ENCODE measurements at regions not wholly inside any gene's neighbourhood (a gene's known extent, or its start where the extent isn't known, plus 50 kb on each side); places are given as distances from the start of the nearest gene placed in this dataset.
"Not testable (repeated sequence)": the region's sequence is repeated elsewhere in the genome, so short reads cannot be mapped to it uniquely, and the experiment has no call there.

DNA sequence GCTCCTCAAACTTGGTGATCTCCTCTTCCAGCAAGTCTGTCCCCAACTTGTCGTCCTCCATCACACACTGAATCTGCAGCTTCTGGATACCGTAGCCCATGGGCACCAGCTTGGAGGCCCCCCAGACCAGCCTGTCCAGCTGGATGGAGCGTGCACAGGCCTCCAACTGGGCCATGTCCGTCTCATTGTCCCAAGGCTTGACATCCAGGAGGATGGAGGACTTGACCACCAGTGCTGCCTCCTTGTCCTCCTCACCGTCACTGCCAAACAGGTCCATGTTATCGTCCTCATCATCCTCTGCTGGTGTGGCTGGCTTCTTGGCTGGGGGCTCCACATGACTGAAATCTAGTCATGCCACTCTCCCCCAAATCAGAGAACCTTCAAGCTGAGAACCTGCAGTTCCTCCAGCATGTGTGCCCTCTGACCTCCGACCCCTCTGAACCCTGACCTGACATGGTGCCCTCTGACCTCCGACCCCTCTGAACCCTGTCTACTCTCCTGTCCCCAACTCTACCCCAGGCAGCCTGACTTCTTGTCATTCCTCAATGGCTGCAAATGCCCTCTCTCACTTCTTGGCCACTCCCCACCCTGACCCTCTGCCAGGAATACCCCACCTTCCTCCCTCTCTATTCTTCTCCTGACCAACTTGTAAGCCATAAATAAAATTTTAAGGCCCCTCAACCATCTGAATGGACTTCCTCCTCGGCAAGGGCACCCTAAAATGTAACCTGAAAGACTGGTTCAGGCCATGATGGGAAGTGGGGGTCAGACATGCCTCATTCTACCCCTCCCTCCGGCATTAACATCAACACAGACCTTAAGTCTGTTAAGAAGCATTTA is 275.7 kb upstream of the C1orf174 start:
- no peak for DNase-seq

DNA sequence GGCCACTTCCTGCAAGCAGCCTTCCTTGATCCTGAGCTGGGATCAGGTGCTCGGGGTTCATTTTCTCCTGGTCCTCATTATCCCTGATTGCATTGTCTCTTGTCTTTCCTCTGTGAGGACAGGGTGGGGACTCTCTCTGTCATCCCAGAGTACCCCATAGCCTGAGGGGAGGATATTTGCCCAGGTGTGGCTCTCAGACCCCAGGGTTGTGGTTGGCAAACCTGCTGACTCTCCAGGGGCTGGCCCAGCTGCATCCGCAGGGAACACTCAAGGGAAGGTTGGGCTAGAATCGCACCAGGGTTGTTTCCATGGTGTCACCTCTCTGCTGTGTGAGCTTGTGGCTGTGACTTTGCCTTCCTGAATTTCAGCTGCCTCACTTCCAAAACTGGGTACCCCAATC is 276.8 kb upstream of the C1orf174 start:
- no peak for DNase-seq

DNA sequence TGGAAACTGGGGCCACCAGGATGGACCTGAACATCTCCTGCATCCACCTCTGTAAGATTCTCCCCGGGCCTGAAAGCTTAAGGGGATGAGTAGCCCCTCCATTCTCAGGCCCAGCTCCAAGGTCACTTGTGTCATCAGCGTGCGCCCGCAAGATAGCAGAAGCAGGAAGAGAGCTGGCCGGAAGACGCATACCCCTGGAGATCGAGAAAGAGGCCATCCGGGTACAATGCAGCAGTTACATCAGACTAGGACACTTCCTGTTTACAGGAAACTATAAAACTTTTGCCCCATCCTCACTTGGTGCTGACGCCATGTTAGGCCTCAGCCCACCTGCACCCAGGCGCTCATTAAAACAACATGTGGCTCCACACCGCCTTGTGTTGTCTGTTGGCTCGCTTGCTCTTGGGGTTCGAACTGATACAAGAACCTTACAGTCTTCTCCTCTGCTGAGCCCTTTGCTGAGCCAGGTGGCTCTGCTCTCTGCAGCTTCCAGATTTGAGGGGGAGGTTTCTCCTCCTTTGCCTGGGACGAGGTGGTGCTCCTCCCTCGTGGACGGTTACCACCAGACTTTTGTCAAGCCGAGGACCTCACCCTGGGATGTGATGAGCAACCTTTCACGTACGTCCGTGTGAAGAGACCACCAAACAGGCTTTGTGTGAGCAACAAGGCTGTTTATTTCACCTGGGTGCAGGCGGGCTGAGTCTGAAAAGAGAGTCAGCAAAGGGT is 277.5 kb upstream of the C1orf174 start:
- DNase-seq: no peak

DNA sequence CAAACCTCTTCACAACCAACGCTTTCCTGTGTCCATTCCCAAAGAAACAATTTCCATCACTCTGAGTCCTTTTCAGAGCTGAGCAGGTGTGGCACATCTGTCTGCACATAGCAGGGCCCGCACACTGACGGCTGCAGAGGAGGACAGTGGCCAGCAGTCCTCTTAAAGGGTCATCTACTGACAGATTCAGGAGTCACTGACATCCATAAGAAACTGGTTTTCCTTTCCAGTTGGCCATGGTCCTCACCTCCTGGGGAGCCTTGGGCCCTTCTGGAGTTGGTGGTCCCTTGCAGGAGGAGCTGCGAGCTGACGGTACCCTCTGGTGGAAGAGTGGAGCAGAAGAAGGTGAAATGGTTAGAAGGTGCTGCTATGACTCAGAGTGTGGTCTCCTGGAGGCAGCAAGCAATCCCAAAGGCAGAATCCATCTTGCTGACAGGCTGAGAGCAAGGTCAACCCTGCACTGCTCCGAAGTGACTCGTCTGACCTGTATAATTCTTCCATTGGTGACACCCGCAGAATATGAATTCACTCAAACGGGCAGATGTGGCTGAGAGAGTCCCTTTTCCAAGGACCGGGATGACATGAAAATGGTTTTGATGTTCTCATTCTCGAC is 278.5 kb upstream of the C1orf174 start:
- no peak for DNase-seq

DNA sequence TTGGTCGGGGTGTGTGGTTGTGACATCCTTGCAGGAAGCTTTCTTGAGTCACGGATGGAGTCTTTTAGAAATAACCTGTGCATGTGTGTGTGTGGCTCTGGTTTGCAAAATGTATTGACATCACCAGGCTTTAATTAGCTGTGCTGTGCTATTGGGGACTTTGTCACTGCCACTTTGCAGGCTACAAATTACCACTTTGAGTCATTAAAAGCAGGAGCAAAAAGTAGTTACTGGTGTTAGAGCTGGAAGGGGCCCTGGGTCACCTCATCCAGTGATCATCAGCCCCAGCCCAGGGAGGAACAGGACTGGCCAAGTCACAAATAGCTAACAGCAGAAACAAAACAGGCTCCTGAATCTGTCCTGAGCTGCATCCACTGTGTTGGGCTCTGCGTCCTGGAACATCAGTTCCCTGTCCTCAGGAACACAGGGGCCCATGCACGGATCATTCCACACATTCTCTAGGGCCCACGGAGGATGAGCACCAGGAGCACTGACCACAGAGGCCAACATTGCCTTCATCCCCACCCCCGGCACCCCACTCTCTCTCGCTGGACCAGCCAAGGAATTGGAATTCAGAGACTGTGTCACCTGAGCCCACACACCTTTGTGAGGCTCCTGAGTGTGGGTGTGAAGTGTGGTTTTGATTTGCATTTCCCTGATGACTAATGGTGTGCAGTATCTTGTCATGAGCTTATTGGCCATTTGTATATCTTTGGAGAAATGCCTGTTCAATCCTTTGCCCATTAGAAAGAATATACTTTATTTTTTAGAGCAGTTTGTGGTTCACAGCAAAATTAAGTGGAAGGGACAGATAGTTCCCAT is 280.1 kb upstream of the C1orf174 start:
- no peak for DNase-seq

DNA sequence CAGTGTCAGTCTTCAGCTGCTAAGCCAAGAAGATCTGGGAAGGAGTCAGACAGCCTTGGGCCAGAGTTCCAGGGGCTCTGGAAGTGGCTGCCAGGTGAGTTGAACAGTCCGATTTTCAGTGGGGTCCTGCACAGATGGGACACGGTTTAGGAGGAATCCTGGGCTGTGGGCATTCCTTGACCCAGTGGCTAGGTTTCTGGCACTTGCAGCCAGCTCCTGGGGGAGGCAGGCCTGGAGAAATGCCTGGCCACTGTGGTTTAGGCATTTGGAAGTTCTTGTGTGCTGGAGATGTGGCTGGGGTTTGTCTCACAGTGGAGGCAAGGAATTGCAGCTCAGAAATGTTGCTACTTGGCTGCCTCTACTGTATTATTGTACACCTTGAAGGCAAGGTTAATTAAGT is 286.4 kb upstream of the C1orf174 start:
- DNase-seq: not testable (repeated sequence)

DNA sequence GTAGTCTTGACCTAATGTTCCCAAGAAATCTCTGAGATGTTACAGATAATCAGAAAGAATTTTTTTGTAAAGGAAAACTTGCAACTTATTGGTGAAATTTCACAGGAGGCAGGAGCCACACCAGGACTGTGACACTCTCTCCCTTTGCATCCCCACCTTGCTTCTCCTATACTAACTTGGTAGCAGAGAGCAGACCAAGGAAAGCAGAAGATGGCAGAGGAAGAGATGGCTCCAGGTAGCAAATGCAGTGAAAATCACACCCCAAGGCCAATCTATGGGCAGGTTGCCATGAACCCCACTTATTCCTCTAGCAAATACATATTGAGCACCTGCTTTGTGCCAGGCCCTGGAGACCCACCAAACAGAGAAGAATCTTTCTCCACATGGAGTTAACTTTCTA is 303.4 kb upstream of the C1orf174 start:
- DNase-seq: no peak

DNA sequence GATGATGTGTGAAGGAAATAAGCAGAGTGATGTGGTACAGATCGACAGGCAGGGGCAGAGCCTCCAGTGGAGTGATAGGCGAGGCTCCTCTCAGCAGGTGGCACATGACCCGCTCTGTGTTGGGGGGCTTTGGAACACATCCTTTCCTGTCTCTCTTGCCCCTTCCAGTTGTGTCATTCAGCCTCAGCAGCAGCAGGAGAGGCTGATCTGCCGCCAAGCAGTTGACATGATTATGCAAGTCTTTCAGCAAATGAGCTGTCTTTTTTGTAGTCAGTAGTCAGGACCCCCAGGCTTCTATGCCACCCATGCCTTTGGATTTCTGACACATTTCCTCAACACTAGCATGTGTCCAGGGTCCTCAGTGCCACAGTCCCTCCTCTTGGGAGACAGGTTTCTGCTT is 307.1 kb upstream of the C1orf174 start:
- DNase-seq: no peak

DNA sequence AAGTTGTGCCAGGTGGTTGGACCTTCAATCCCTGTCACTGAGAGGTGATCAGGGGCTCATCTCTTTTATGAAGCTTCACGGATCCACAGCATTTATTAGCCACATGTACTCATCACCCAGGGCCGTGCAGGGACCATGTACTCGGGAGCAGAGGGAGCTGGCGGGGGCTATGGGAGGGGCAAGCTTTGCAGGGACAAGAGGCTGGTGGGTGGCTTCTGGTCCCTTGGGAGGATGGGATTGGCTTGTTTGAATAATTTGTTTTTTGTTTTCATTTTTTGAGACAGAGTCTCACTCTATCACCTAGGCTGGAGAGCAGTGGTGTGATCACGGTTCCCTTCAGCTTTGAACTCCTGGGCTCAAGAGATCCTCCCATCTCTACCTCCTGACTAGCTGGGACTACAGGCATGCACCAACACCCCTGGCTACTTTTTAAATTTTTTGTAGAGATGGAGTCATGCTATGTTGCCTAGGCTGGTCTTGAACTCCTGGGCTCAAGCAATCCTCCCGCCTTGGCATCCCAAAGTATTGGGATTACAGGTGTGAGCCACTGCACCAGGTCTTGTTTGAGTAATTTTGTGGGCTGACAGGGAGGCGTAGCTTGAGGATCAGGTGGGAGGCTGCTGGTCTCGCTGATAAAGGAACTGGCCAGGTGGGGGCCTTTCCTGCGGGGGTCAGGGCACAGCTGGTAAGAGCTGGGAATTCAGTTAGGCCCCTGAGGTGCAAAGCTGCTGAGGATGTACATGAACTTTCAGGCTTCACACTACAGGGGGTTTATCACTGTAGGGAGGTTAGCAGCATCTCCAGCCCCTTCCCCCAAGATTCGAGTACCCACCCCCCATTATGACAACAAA is 308.0 kb upstream of the C1orf174 start:
- no peak for DNase-seq

DNA sequence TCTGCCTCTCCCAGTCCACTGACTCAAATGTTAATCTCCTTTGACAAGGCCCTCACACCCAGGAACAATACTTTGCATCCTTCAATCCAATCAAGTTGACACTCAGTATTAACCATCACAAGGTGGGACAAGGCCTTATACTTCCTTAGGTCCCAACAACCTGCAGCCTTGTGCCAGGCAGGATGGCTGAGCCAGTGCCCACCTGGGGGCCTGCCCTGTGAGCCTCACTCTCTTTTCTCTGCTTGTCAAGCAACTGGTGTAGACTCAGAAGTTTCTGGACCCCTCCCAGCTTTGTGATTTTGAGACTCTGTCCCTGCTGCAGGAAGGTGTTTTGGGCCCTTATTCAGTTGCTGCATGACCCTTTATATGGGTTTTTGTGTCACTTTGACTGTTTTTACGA is 310.0 kb upstream of the C1orf174 start:
- DNase-seq: no peak

DNA sequence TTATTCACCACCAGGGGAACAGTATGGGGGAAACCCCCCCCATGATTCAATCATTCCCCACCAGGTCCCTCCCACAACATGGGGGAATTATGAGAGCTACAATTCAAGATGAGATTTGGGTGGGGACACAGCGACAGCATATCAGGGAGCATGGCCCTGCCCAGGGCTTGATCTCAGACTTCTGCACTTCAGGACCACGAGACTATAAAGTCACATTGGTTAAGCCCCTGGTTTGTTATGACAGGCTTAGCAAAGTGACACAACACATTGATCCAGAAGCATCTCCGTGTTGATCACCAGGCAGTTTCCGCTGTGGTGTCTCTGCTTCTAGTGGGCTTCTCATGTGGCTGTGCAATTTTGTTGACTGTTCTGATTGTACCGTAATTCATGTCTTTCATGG is 312.7 kb upstream of the C1orf174 start:
- DNase-seq: no peak

DNA sequence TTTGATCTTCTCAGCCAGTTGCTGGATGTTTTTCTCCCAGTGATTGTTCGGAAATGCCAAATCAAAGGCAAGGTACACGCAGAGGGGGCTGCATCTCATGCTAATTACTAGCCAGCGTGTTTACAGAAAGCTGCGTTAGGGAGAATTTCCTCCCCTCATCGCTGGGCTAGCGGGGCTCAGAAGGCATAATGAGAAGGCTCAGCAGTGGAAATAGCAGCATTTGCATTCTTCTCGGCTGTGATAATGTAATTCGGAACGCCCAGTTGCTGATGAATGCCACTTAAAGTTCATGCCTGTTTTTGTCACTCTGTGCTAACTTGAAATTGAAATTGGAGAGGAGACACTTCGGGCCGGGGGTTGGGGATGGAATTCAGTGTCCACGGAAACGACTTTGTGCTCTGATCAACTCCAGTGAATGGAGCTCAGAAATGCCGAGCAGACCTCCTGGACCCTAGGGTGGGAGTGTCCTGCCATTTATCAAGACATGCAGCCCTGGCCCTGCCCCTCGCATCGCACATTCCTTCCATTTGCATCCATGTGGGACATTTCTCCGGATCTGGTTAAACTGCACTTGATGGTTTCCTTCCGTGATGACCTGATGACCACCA is 313.4 kb upstream of the C1orf174 start:
- DNase-seq: no peak

DNA sequence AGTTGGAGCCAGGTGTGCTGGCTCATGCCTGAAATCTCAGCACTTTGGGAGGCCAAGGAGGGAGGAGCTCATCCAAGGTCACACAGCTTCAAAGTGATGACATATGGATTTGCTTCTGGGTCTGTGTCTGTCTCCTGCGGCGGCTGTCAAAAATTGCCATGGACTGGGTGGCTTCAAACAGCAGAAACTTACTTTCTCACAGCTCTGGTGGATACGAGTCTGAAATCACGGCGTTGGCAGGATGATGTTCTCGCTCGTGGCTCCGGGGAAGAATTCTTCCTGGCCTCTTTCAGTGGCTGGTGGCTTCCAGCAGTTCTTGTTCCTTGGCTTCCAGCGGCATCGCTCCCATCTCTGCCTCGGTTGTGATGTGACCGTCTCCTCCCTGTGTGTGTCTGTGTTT is 314.8 kb upstream of the C1orf174 start:
- DNase-seq: no peak

DNA sequence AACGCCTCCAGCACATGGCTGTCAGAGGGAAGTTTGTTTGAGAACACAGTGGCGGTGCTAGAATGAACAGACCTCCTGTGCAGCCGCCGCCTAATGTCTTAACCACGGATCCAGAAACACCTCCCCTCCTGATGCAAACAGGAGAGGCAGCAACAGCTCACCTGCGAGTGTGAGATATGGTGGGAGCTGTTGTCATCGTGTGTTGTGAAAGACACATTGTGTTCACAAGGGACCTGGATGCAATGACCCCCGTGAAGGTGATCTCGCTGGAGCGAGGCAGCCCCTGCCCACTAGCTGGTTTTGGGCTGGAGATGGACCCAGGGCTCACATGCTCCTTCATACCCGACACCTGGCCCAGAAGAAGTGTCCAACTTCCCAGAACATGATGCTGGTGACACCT is 315.3 kb upstream of the C1orf174 start:
- DNase-seq: no peak

DNA sequence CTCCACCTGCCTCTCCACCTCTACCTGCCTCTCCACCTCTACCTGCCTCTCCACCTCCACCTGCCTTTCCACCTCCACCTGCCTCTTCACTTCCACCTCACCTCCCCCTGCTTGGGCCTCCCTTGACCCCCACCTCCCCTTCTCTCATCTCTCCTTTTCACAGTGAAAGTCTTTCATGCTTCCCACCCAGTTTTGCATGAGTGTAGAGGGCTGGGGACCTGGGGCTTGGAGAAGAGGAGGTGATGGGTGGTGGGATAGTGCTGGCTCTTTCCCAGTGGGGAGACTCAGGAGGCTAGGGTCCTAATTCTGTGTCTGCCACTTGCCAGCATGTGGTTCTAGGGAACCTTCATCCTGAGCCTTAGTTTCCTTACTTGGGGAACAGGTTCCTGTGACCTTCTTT is 316.2 kb upstream of the C1orf174 start:
- no peak for DNase-seq

DNA sequence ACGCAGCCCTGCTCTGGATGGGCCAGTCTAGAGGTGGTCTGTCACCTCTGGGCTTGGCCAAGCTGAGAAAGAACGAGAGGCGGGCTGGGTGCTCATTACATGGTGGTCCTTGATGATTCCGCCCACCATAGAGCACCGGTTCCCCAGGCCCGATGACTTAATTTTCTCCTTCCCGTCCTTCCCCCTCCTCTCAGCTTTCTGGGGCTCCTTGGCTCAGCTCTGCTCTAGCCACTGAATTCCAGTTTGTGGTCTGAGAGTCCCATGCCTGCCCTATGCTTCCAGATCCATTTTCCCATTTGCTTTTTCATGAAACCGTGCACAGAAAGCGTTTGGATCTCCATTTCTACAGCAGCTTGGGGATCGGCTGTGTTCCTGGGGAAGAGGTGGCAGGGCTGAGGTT is 318.5 kb upstream of the C1orf174 start:
- no peak for DNase-seq

DNA sequence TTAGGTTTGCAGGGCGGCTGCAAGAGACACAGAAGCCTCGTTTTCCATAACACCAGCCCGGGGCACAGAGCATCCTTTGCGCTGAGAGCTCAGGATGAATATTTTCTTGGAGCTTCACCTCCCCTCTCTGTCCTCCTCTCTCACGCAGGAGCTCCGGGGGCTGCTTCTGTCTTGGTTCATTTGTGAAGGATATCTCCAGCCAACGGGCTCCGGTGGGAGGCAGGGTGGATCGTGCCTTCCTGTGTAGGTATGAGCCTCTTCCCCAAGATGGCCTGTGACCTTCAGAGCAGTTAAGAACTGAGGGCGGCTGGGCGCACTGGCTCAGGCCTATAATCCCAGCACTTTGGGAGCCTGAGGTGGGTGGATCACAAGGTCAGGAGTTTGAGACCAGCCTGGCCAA is 319.0 kb upstream of the C1orf174 start:
- no peak for DNase-seq

DNA sequence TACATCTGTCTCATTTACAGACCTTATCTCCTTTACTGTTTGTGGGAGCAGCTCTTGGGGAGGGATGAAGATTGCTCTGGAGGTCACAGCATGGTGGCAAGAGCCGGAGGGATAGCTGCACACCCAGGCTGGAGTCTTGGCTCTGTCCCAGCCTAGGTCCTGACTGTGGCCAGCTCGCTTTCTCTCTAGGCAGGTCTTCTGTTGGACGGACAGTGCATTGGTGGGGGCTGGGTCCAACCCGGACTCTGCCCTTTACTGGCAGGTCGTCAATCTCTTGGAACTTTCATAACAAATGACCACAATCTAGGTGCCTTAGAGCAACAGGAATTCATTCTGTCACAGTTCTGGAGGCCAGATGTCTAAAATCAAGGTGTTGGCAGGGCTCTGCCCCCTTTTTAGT is 319.8 kb upstream of the C1orf174 start:
- DNase-seq: no peak

DNA sequence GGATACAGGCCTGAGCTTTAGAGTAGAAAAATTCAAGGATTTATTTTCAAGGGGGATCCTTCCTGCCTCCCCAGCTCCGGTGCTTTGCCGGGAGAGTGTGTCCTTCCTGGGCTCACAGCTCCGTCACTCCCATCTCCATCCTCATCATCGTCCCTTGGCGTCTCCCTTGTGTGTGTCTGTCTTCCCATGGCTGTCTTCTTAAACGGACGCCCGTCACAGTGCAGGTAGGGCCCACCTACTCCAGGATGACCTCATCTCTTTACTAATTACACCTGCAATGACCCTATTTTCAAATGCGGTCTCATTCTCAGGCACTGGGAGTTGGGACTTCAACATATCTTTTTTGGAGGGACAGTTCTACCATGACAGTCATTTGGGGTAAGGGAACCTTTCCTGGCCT is 320.3 kb upstream of the C1orf174 start:
- DNase-seq: no peak

DNA sequence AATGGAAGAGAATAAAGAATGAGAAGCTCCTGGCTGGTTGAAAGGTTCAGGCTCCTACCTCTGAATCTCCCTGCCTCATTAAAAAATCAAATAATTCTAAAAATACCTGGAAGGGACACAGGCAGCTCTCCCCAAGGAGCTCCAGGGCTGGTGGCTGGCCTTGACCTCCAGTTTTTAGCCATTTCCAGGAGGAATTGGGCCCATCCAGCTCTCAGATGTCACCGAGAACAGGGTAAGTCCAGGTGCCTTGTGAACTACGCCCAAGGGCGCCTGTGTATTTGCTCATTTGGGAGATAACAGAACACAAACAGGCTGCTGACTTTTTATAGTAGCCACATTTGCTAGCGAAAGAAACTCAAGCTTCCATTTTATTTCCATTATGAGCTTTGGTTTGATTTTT is 321.0 kb upstream of the C1orf174 start:
- DNase-seq: no peak

DNA sequence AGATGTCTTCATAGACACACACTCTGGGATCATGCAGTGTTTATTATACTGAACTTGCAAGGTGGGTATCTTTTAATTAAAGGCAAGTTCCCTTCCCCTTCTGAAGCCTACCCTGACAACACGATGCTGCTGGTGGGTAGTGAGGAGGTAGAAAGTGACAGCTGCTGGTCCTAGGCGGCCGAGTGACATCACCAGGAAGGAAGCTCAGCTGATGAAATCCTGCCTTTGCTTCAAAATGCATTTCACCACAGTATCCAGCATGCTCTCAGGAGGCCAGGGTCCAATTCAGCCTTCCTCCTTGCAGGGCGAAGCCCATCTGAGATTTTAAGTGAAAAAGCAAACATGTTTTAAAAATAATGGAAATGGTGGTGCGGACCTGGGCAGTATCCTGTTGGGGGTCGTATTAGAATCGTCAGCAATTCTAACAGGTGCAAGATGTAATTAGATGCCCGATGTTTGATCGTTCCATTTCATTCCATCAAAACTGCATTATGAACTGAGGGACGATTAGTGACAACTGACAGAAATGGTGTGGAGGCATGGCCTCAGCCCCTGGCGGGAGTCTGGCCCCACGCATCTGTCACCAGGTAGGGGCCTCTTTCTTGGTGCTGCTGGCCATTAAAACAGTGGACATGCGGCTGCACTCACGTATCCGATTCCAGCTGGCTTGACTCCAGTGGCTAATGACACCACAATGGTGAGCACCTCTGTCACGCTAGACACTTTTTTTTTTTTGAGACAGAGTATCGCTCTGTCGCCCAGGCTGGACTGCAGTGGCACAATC is 324.8 kb upstream of the C1orf174 start:
- no peak for DNase-seq

All from NCI-H1105 treated with DMSO at 0.1 percent for 48 hours (cell line).